SU-DHL-6 (cell line): ENCODE measurements at regions not wholly inside any gene's neighbourhood (a gene's known extent, or its start where the extent isn't known, plus 50 kb on each side); places are given as distances from the start of the nearest gene placed in this dataset.

Source experiments
- H2AFZ ChIP-seq: fragments of 200-600 bp; sonication (generic); 2 replicates; pipeline ENCODE4 v1.6.1; 2014; ENCODE audit warnings: low read depth, mild to moderate bottlenecking, moderate library complexity, mixed read lengths, antibody characterized with exemption, low read length; ENCODE audit not compliant: severe bottlenecking
- H3F3A ChIP-seq: fragments of 200-600 bp; shearing (Covaris generic); 2 replicates; pipeline ENCODE4 v1.6.0; 2016; ENCODE audit warnings: antibody characterized with exemption, mild to moderate bottlenecking; ENCODE audit not compliant: insufficient read depth
- H3K27ac ChIP-seq: fragments of 200-600 bp; sonication (generic); 2 replicates; pipeline ENCODE4 v1.5.1; 2016; ENCODE audit warnings: low read depth, mild to moderate bottlenecking, low read length, moderate library complexity, mixed read lengths
- H3K27me3 ChIP-seq: fragments of 200-600 bp; sonication (generic), shearing (Covaris generic); 2 replicates; pipeline ENCODE4 v1.6.0; 2014; ENCODE audit warnings: mild to moderate bottlenecking, low read length
- H3K36me3 ChIP-seq: fragments of 200-600 bp; sonication (generic); 2 replicates; pipeline ENCODE4 v1.6.1; 2014; ENCODE audit warnings: mild to moderate bottlenecking, low read length, mixed read lengths
- H3K4me2 ChIP-seq: fragments of 300-600, 200-600 bp; shearing (Covaris generic), sonication (generic); 2 replicates; pipeline ENCODE4 v1.6.0; 2014; ENCODE audit warnings: low read length, low read depth, mild to moderate bottlenecking; ENCODE audit not compliant: poor library complexity, severe bottlenecking
- H3K4me3 ChIP-seq: fragments of 200-600 bp; sonication (generic); 2 replicates; pipeline ENCODE4 v1.5.1; 2014; ENCODE audit warnings: antibody characterized with exemption, low read length, mild to moderate bottlenecking, mixed read lengths; ENCODE audit not compliant: insufficient read depth, poor library complexity, severe bottlenecking
- H3K79me2 ChIP-seq: fragments of 200-600 bp; sonication (generic); 2 replicates; pipeline ENCODE4 v1.6.1; 2014; ENCODE audit warnings: mild to moderate bottlenecking, low read length, moderate library complexity; ENCODE audit not compliant: insufficient read depth
- H3K9ac ChIP-seq: fragments of 200-600 bp; sonication (generic); 2 replicates; pipeline ENCODE4 v1.7.0; 2014; ENCODE audit warnings: mild to moderate bottlenecking, low read length
- H3K9me2 ChIP-seq: fragments of 200-600 bp; sonication (generic); replicated peaks from 2 replicates; pipeline ENCODE4 v1.6.1; 2014; ENCODE audit warnings: low read length; ENCODE audit not compliant: insufficient read depth
- H3K9me3 ChIP-seq: fragments of 200-600 bp; sonication (generic); 2 replicates; pipeline ENCODE4 v1.6.1; 2014; ENCODE audit warnings: low read length, mixed read lengths; ENCODE audit not compliant: insufficient read depth
- H4K20me1 ChIP-seq: fragments of 200-600 bp; sonication (generic); 2 replicates; pipeline ENCODE4 v1.6.1; 2014; ENCODE audit warnings: low read depth, mild to moderate bottlenecking, antibody characterized with exemption, low read length, moderate library complexity, mixed read lengths
- EZH2phosphoT487 ChIP-seq: fragments of 200-600 bp; sonication (generic), shearing (Covaris generic); conservative IDR thresholded peaks from 2 replicates; pipeline ENCODE4 v1.6.1; 2018; ENCODE audit warnings: mild to moderate bottlenecking, antibody characterized with exemption, low read length, moderate library complexity, mixed read lengths
- TF ChIP-seq, protein P1 (sequence below): fragments of 200-600 bp; sonication (generic); IDR thresholded peaks from one replicate; pipeline ENCODE4 v1.5.1; 2017; ENCODE audit warnings: antibody characterized with exemption, mild to moderate bottlenecking, low read length, moderate library complexity; ENCODE audit not compliant: insufficient read depth, poor library complexity, severe bottlenecking

DNA sequence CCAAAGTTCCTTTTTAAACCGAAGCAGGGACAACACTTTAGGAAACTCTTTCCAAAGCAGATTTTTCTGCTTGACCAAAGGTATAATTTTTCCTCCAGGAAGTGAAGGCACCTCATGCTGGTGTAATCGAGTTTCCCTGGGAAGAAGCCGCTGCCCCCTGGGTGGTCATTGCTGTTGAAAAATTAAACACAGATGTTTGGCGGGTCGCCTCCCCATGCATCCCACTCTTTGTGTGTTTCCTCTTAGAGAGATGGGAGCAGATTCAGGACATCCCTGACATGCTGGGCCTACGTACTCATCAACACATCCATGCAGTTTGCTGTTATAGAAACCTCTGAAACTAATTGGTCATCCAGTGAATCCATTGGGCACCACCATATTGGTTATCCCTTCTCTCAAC is 179.2 kb upstream of the HCCS start:
- no peak overlapping the region for H3K4me3 ChIP-seq
- no peaks in the 10 kb centered on the region for H4K20me1 ChIP-seq
- H3K36me3 ChIP-seq, result no peaks in the 10 kb centered on the region
- H3K27me3 ChIP-seq, result no peaks in the 10 kb centered on the region
- H3K9ac ChIP-seq, result no peak overlapping the region
- no peak overlapping the region for H2AFZ ChIP-seq
- H3K79me2 ChIP-seq, result no peaks in the 10 kb centered on the region
- H3F3A ChIP-seq, result no peaks in the 10 kb centered on the region
- H3K4me2 ChIP-seq, result no peak overlapping the region
- no peak overlapping the region for H3K27ac ChIP-seq
- TF ChIP-seq, protein P1, sequence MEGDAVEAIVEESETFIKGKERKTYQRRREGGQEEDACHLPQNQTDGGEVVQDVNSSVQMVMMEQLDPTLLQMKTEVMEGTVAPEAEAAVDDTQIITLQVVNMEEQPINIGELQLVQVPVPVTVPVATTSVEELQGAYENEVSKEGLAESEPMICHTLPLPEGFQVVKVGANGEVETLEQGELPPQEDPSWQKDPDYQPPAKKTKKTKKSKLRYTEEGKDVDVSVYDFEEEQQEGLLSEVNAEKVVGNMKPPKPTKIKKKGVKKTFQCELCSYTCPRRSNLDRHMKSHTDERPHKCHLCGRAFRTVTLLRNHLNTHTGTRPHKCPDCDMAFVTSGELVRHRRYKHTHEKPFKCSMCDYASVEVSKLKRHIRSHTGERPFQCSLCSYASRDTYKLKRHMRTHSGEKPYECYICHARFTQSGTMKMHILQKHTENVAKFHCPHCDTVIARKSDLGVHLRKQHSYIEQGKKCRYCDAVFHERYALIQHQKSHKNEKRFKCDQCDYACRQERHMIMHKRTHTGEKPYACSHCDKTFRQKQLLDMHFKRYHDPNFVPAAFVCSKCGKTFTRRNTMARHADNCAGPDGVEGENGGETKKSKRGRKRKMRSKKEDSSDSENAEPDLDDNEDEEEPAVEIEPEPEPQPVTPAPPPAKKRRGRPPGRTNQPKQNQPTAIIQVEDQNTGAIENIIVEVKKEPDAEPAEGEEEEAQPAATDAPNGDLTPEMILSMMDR, result no peak
- no peak for TF ChIP-seq EZH2phosphoT487
- H3K9me2 ChIP-seq, result no peaks in the 10 kb centered on the region
- no peaks in the 10 kb centered on the region for H3K9me3 ChIP-seq

DNA sequence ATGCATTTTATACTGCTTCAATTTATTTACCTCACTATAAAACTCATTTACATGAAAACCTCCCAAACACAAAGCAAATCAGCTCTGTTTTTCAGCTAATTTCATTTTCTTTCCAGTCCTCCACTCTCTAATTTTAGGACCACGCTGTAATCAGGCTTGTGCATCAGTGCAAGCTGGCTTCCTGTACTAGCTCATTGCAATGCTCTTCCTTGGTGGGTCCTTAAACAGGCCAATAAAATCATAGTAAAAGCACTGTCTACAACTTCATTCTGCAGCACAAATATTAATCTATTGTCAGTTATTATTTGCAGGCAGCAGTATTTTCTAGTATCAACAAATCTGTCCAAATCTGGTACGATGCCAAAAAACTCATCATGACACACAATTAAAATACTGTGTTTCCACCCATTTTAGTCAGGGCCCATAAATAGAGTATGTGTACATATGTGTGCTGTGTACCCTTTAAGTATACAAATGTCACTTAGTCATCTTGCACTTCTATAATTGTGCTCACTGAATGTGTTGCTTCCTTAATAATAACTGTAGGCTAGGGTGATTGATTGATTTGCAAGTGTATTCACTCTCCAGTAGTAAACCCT is 178.2 kb upstream of the HCCS start:
- no peaks in the 10 kb centered on the region for H3K9me3 ChIP-seq
- no peaks in the 10 kb centered on the region for H3K9me2 ChIP-seq
- H4K20me1 ChIP-seq, result no peaks in the 10 kb centered on the region
- H3K36me3 ChIP-seq, result no peaks in the 10 kb centered on the region
- TF ChIP-seq EZH2phosphoT487, result no peak
- TF ChIP-seq, protein P1, result no peak
- H3K4me3 ChIP-seq, result no peak overlapping the region
- no peaks in the 10 kb centered on the region for H3K79me2 ChIP-seq
- H3K27ac ChIP-seq, result no peak overlapping the region
- no peaks in the 10 kb centered on the region for H3K27me3 ChIP-seq
- no peak overlapping the region for H3K4me2 ChIP-seq
- no peak overlapping the region for H2AFZ ChIP-seq
- H3F3A ChIP-seq, result no peaks in the 10 kb centered on the region
- no peak overlapping the region for H3K9ac ChIP-seq

DNA sequence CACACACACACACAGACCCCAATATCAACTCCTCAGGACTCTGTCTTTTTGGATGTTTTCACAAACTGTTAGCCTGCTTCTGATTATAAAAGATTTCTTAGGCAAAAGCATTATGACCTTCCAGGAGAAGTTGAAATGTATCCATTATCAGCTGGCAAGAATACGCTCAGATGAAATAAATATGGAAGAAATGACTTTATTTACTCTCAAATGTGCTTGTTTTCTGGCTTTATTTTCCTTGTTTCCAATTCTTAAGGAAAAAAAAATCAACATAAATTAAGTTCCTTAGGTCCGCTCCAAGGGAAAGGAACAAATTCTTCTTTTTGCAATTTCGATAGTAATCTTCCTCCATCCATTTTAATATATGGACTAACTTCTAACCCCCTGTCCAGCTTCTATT is 175.6 kb upstream of the HCCS start:
- Histone ChIP-seq H2AFZ (no peak overlapping the region), H3K36me3 (no peaks in the 10 kb centered on the region), H3K27ac (no peak overlapping the region), H3K4me3 (no peak overlapping the region), H3K27me3 (no peaks in the 10 kb centered on the region), H3K9ac (no peak overlapping the region), H4K20me1 (no peaks in the 10 kb centered on the region), H3K9me2 (no peaks in the 10 kb centered on the region), H3K79me2 (no peaks in the 10 kb centered on the region), H3F3A (no peaks in the 10 kb centered on the region), H3K9me3 (no peaks in the 10 kb centered on the region), H3K4me2 (no peak overlapping the region)
- TF ChIP-seq, protein P1, result no peak
- TF ChIP-seq EZH2phosphoT487, result no peak

DNA sequence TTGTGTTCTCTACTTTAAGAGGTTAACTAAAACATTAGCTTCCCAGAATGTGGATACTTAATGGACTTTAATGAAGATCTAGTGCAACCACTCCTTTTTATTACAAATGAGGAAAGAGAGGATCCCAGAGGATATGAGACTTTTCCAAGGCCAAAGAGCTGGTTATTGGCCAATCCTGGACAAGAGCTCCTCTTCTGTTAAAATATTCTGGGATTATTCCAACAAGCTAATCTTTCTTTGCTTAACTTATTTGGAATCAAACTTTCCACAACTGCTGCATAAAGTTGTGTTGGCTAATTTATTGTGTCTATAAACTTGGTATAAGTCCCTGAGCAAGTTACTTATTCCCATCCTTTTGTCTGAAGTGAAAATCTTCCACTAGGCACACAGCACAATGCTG is 174.2 kb upstream of the HCCS start:
- TF ChIP-seq, protein P1, result no peak
- no peak overlapping the region for H3K27ac ChIP-seq
- H3K9me2 ChIP-seq, result no peaks in the 10 kb centered on the region
- H3K36me3 ChIP-seq, result no peaks in the 10 kb centered on the region
- no peaks in the 10 kb centered on the region for H3K9me3 ChIP-seq
- H2AFZ ChIP-seq, result no peak overlapping the region
- H3K4me3 ChIP-seq, result no peak overlapping the region
- H3K9ac ChIP-seq, result no peak overlapping the region
- H3K27me3 ChIP-seq, result no peaks in the 10 kb centered on the region
- H3K4me2 ChIP-seq, result no peak overlapping the region
- H3K79me2 ChIP-seq, result no peaks in the 10 kb centered on the region
- H4K20me1 ChIP-seq, result no peaks in the 10 kb centered on the region
- H3F3A ChIP-seq, result no peaks in the 10 kb centered on the region
